Astrocyte (in vitro differentiated cells and primary cell): ENCODE measurements at regions not wholly inside any gene's neighbourhood (a gene's known extent, or its start where the extent isn't known, plus 50 kb on each side); places are given as distances from the start of the nearest gene placed in this dataset.
"Not testable (repeated sequence)": the region's sequence is repeated elsewhere in the genome, so short reads cannot be mapped to it uniquely, and the experiment has no call there.

ENCODE experiments used
- CTCF ChIP-seq: IDR thresholded peaks from 2 replicates; pipeline ENCODE4 v1.5.1; 2011; ENCODE audit warnings: low read depth, mild to moderate bottlenecking, inconsistent platforms, low read length, moderate library complexity; ENCODE audit not compliant: insufficient read depth
- EZH2 ChIP-seq: IDR thresholded peaks from 2 replicates; pipeline ENCODE4 v1.6.1; 2012; ENCODE audit warnings: mild to moderate bottlenecking, low read length, inconsistent platforms; ENCODE audit not compliant: insufficient read depth

DNA sequence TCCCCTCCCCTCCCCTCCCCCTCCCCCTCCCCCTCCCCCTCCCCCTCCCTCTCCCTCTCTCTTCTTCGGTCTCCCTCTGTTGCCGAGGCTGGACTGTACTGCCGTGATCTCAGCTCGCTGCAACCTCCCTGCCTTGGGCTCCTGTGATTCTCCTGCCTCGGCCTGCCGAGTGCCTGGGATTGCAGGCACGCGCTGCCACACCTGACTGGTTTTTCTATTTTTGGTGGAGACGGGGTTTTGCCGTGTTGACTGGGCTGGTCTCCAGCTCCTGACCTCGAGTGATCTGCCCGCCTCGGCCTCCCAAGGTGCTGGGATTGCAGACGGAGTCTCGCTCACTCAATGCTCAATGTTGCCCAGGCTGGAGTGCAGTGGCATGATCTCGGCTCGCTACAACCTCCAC, 78.8 kb upstream of the ARMCX2 start:
- TF ChIP-seq CTCF, EZH2: not testable (repeated sequence)
